K562 (cell line): ENCODE measurements at regions not wholly inside any gene's neighbourhood (a gene's known extent, or its start where the extent isn't known, plus 50 kb on each side); places are given as distances from the start of the nearest gene placed in this dataset.

Experiments
- ATAC-seq: fragments of 200-7000 bp; cut with Tn5 transposase; 3 replicates; pipeline ENCODE4 v1.9.1; 2020; ENCODE audit warnings: moderate library complexity
- BruUV-seq: library from RNA; stranded (reverse); fragments of 400-500 nt; replicated peaks from 2 replicates; lab custom pipeline; 2021; lab: Mats Ljungman, UMichigan
- CTCF ChIA-PET: fragments of 300-600 bp; formaldehyde crosslinking; extraction: SDS; loops from one replicate; lab custom pipeline; 2021; ENCODE audit warnings: low intra/inter-chr PET ratio; lab: Yijun Ruan, JAX
- POLR2A ChIA-PET: fragments of 300-600, 350-650 bp; sonication (Branson Sonifier 250); formaldehyde crosslinking; extraction: SDS; loops from one replicate; lab custom pipeline; 2021; ENCODE audit warnings: antibody characterized with exemption, inconsistent platforms; lab: Yijun Ruan, JAX
- DNase-seq, 4 experiments: peaks; one replicate each; pipeline versions ENCODE4 v3.0.0 to v3.0.0-alpha.2; 2011 to 2018; ENCODE audit warnings: low spot score in 3 of 4, mixed read lengths in 3 of 4; ENCODE audit errors: extremely low read depth in 1 of 4
- FAIRE-seq: peaks from 2 replicates; lab custom pipeline; 2011; peaks lifted over from hg19 to GRCh38; lab: Jason Lieb, UNC
- H2AFZ ChIP-seq: 2 replicates; pipeline ENCODE4 v1.6.0; 2011; ENCODE audit warnings: low read depth, low read length, control low read depth, inconsistent platforms
- H3K27ac ChIP-seq: fragments of 200-600 bp; 3 replicates; pipeline ENCODE4 v1.8.0; 2011; ENCODE audit warnings: low read depth, mild to moderate bottlenecking, control low read depth, inconsistent platforms, low read length, moderate library complexity, mixed read lengths; ENCODE audit errors: extremely low read depth
- H3K27me3 ChIP-seq, 2 experiments: fragments of 300-600 bp in 1 of 2; 2 replicates in 1 of 2; 3 replicates in 1 of 2; pipeline versions ENCODE4 v1.6.0 to v1.8.0; 2011; ENCODE audit warnings: inconsistent platforms in 2 of 2, low read length in 2 of 2, mild to moderate bottlenecking in 1 of 2, mixed read lengths in 1 of 2, moderate library complexity in 1 of 2; ENCODE audit not compliant: control insufficient read depth in 2 of 2, insufficient read depth in 2 of 2
- H3K36me3 ChIP-seq: fragments of 300-600 bp; 3 replicates; pipeline ENCODE4 v1.8.0; 2011; ENCODE audit warnings: mild to moderate bottlenecking, low read length, inconsistent platforms; ENCODE audit not compliant: control insufficient read depth, insufficient read depth
- H3K4me1 ChIP-seq, 2 experiments: fragments of 200-600 bp in 1 of 2; replicated peaks in 1 of 2; 2 replicates in 1 of 2; 3 replicates in 1 of 2; pipeline versions ENCODE4 v1.5.1 to v1.8.0; 2011; ENCODE audit warnings: inconsistent platforms in 2 of 2, low read length in 2 of 2, mild to moderate bottlenecking in 1 of 2, mixed read lengths in 1 of 2, moderate library complexity in 1 of 2; ENCODE audit not compliant: control insufficient read depth in 2 of 2, insufficient read depth in 2 of 2
- H3K4me2 ChIP-seq: 2 replicates; pipeline ENCODE4 v1.6.1; 2011; ENCODE audit warnings: low read length, control low read depth, inconsistent platforms, mixed read lengths; ENCODE audit not compliant: insufficient read depth
- H3K4me3 ChIP-seq: fragments of 200-600 bp; sonication (generic), shearing (Covaris generic); 2 replicates; pipeline ENCODE4 v1.5.1; 2016; ENCODE audit warnings: control low read depth, inconsistent platforms
- H3K79me2 ChIP-seq: fragments of 200-600 bp; 3 replicates; pipeline ENCODE4 v1.8.0; 2011; ENCODE audit warnings: low read length, inconsistent platforms; ENCODE audit not compliant: control insufficient read depth, insufficient read depth
- H3K9ac ChIP-seq, 2 experiments: 2 replicates each; pipeline versions ENCODE4 v1.6.0 to v1.6.1; 2011; ENCODE audit warnings: low read depth in 2 of 2, low read length in 2 of 2, control low read depth in 1 of 2, inconsistent platforms in 1 of 2, mild to moderate bottlenecking in 1 of 2, mixed read lengths in 1 of 2; ENCODE audit not compliant: insufficient read depth in 1 of 2
- H3K9me1 ChIP-seq: one replicate; pipeline ENCODE4 v1.6.0; 2011; ENCODE audit warnings: inconsistent platforms, mild to moderate bottlenecking, low read length, moderate library complexity; ENCODE audit not compliant: control insufficient read depth, insufficient read depth
- H3K9me3 ChIP-seq: replicated peaks from 2 replicates; pipeline ENCODE4 v1.5.1; 2011; ENCODE audit warnings: low read depth, low read length, inconsistent platforms; ENCODE audit not compliant: control insufficient read depth, insufficient read depth
- H4K20me1 ChIP-seq: replicated peaks from 2 replicates; pipeline ENCODE4 v1.6.1; 2011; ENCODE audit warnings: low read length, inconsistent platforms, mixed read lengths; ENCODE audit not compliant: control insufficient read depth, insufficient read depth
- DEAF1 ChIP-seq: fragments of 450-650 bp; formaldehyde crosslinking; IDR thresholded peaks from 2 replicates; pipeline ENCODE4 v1.4.0; 2020; ENCODE audit warnings: mild to moderate bottlenecking, moderate library complexity
- GATA2 ChIP-seq: sonication (generic); formaldehyde crosslinking; IDR thresholded peaks from 2 replicates; pipeline ENCODE4 v1.4.0; 2020; ENCODE audit warnings: mild to moderate bottlenecking, missing genetic modification reagents
- SETDB1 ChIP-seq: IDR thresholded peaks from one replicate; pipeline ENCODE4 v1.6.1; 2012; ENCODE audit warnings: low read length, control low read depth, inconsistent platforms
- U2AF1 ChIP-seq: fragments of 200-400 bp; formaldehyde crosslinking; optimal IDR thresholded peaks from 2 replicates; pipeline ENCODE3; 2017; ENCODE audit warnings: mild to moderate bottlenecking, low read depth, low read length, moderate library complexity
- ZNF143 ChIP-seq: sonication (generic); formaldehyde crosslinking; IDR thresholded peaks from 2 replicates; pipeline ENCODE4 v1.9.0; 2022; ENCODE audit warnings: mild to moderate bottlenecking, missing genetic modification reagents
- WGBS: fragments of 100-300 bp; shearing (Covaris generic); methylation state at CpG from one replicate; pipeline ENCODE4 v1.1.6; 2016; ENCODE audit warnings: low coverage, mixed read lengths; ENCODE audit not compliant: insufficient coverage; ENCODE audit errors: missing lambda C conversion rate; 5-methylcytosine and 5-hydroxymethylcytosine counted together
- in situ Hi-C: fragments of 300-500 bp; cut with MboI; formaldehyde crosslinking; loops from 4 replicates; pipeline ENCODE4 v1.15.0; 2018; ENCODE audit warnings: inconsistent platforms, mixed read lengths
- intact Hi-C: fragments of 100-400 bp; cut with micrococcal nuclease; formaldehyde crosslinking; loops from 2 replicates; pipeline ENCODE4 v1.14.2; 2022

GRCh38 chr6:137657351-137657911, 163.2 kb upstream of the OLIG3 start:
- no peak overlapping the region for H3K9ac ChIP-seq
- H3K27ac ChIP-seq, result no peak overlapping the region
- no peaks in the 10 kb centered on the region for H3K79me2 ChIP-seq
- no peaks in the 10 kb centered on the region for H3K4me1 ChIP-seq
- no peaks in the 10 kb centered on the region; the same call in 1 of the 2 replicates for H3K9me3 ChIP-seq
- DNase-seq (no peak), FAIRE-seq (no peak), ATAC-seq (no peak)
- H3K4me3 ChIP-seq, result no peak overlapping the region
- in situ Hi-C loops, result no loop called here
- H3K4me2 ChIP-seq, result no peak overlapping the region
- no peak overlapping the region for H2AFZ ChIP-seq
- no peaks in the 10 kb centered on the region for H3K27me3 ChIP-seq
- no TSS peak for BruUV-seq
- H3K36me3 ChIP-seq, result no peaks in the 10 kb centered on the region
- no peak for TF ChIP-seq DEAF1 (CRISPR knock-in tag)
- TF ChIP-seq GATA2, result no peak
- TF ChIP-seq ZNF143 (CRISPR knock-in tag), result no peak
- intact Hi-C loops, result no loop called here
- 0% methylated on average over 1 of the region's 1 CpG for WGBS
- H4K20me1 ChIP-seq, result no peaks in the 10 kb centered on the region
- ChIA-PET POLR2A (interaction anchor here (0.9 kb wide), 1 partner anchor 8 kb away, joined by 3 read pairs; no protein-coding TSS in a partner anchor), CTCF (no interaction called here)
- H3K9me1 ChIP-seq, result no peaks in the 10 kb centered on the region

GRCh38 chr6:137658287-137658686, 164.1 kb upstream of the OLIG3 start:
- Histone ChIP-seq H3K9me3 (no peaks in the 10 kb centered on the region; the same call in 1 of the 2 replicates), H3K27me3 (no peaks in the 10 kb centered on the region), H4K20me1 (no peaks in the 10 kb centered on the region), H3K79me2 (no peaks in the 10 kb centered on the region), H3K27ac (no peak overlapping the region), H3K36me3 (no peaks in the 10 kb centered on the region), H3K4me1 (no peaks in the 10 kb centered on the region), H3K9ac (no peak overlapping the region), H2AFZ (no peak overlapping the region), H3K9me1 (no peaks in the 10 kb centered on the region), H3K4me3 (no peak overlapping the region), H3K4me2 (no peak overlapping the region)
- in situ Hi-C loops (no loop called here), intact Hi-C loops (no loop called here)
- CTCF ChIA-PET, result no interaction called here
- ATAC-seq, result no peak
- 0% methylated on average over 1 of the region's 1 CpG for WGBS
- no peak for TF ChIP-seq U2AF1
- no peak for TF ChIP-seq SETDB1
- POLR2A ChIA-PET, result no interaction called here
- no TSS peak for BruUV-seq
- no peak for DNase-seq
- no peak for FAIRE-seq
